Suppressor macrophage (primary cell): ENCODE measurements at regions not wholly inside any gene's neighbourhood (a gene's known extent, or its start where the extent isn't known, plus 50 kb on each side); places are given as distances from the start of the nearest gene placed in this dataset.

Experiments used
- DNase-seq, 4 experiments: peaks; one replicate each; pipeline ENCODE4 v3.0.0-alpha.2; 2020 to 2022

- DNase-seq = no peak
Measured at GRCh38 chr10:10780746-10781145, 236.9 kb upstream of the CELF2 start.

DNA sequence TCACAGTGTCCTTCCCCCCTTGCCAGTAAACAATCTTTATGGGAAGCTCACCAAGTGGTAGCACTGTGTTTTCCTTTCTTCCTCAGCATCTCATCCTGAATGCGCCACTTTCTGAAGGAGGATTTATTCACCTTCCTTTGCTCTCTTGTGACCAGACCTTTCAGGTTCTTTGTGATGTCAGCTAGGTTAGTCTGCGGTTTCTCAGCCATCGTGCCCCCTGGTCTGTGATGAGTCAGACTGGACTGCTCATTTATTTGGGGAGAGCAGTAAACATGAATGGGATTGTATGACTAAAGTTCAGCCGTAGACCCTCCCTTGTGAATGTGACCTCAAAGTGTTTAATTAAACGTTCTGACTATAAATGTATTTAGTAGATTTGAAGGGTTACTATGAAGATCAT is 235.1 kb upstream of the CELF2 start:
- no peak for DNase-seq

DNA sequence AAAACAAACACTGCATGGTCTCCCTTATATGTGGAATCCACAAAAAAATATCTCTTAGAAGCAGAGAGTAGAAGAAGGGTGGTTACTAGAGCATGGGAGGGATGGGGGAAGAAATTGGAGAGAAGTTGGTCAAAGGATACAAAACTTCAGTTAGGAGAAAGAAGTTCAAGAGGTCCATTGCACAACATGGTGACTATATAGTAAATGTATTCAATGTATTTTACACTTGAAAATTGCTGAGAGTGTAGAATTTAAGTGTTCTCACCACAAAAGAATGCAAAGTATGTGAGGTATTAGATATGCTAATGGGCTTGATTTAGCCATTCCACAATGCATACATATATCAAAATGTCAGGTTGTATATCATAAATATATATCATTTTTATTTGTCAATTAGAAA is 232.0 kb upstream of the CELF2 start:
- DNase-seq = peak; percentile 8 to 60 (median 34)

GRCh38 chr10:10786109-10787090 is 231.3 kb upstream of the CELF2 start:
- DNase-seq = peak; percentile 31 to 77 (median 62)

GRCh38 chr10:10787586-10787985 is 230.1 kb upstream of the CELF2 start:
- no peak for DNase-seq

DNA sequence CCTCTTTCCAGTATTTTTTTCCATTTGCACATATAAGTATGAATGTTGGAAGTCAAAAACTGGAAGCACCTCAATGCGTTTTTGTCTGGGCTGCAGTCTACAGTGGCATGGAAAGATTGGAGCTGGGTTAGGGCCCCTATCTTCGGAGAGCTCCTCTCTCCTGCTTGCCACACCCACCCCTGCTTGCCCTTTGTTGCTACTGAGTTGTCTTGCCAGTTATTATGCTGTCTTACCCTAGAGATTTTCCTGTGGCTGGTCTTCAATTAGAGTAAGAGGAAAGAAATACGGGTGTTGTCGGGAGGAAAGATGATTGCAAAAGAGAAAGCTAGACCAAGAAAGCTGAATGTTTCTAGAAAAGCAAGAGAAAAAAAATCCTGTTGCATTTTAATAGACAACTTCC is 228.9 kb upstream of the CELF2 start:
- DNase-seq = peak in 1 of 4 experiments; percentile 44

DNA sequence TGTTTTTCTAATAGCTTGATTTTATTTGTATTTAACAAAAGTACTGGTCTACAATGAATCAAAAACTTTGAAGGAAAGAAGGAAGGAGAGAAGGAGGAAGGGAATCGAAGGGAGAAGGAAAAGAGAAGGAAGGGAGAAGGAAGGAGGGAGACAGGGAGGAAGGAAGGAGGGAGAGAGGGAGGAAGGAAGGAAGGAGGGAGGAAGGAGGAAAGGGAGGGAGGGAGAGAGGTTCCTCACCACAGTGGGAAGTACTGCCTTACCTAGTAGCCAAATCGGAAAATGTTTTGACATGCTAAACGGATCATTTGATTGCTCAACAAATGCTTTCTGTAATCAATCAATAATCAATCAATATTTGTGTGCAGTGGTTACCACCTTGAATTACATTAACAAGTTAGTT is 225.8 kb upstream of the CELF2 start:
- no peak for DNase-seq

- DNase-seq = no peak
Measured at GRCh38 chr10:10792681-10793080, 225.0 kb upstream of the CELF2 start.

DNA sequence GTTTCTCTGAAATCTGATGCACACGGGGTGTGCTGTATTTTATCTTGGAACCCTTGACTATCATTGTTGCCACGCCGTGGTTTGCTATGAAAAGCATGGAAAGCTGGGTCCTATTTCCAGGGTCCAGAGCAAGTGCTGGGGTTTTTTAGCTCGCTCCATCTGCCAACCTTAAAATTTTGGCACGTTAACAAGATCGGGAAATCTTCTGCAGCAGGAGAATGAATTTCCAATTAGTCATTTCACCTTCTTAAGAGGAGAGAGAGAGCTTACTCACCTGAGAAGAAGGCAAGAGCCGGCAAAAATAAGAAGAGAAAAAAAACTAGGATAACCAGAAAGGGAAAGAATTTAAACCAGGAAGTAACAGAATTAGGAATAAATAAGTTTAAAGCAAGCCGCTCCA is 223.6 kb upstream of the CELF2 start:
- DNase-seq = no peak

GRCh38 chr10:10794791-10795191 is 222.9 kb upstream of the CELF2 start:
- no peak for DNase-seq

DNA sequence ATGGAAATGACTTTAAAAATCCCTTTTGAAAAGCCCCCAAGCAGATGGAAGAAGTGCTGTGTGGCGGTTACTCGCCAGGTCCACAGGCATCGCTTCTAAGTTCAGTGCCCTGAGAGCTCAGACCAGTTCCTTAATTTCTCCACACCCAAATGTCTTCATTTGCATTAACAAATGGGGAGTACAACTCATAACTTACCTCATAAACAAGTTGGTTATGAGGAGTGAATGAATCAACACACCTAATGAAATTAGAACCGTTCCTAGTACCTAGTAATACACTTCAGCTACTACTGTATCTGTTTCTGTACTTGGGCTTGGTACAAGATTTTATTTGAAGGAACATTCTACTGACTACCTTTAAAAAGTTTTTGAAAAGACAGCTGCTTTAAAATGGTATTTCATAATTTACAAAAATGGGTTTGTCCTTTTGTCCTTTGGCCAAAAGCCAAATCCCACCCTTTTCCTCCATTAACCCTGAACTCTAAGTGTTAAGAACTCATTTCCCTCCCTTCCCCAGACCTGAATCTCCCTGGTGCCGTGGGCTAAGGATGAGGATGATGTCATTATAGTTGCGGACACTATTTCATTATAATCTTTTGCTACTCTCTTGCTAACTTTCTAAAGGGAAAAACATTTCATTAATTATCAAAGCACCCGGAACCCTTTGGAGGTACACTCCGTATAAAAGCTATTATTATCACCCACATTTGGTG is 221.5 kb upstream of the CELF2 start:
- DNase-seq = no peak

GRCh38 chr10:10796774-10797415 is 220.8 kb upstream of the CELF2 start:
- no peak for DNase-seq

- no peak for DNase-seq
Measured at GRCh38 chr10:10797513-10797912, 220.2 kb upstream of the CELF2 start.

DNA sequence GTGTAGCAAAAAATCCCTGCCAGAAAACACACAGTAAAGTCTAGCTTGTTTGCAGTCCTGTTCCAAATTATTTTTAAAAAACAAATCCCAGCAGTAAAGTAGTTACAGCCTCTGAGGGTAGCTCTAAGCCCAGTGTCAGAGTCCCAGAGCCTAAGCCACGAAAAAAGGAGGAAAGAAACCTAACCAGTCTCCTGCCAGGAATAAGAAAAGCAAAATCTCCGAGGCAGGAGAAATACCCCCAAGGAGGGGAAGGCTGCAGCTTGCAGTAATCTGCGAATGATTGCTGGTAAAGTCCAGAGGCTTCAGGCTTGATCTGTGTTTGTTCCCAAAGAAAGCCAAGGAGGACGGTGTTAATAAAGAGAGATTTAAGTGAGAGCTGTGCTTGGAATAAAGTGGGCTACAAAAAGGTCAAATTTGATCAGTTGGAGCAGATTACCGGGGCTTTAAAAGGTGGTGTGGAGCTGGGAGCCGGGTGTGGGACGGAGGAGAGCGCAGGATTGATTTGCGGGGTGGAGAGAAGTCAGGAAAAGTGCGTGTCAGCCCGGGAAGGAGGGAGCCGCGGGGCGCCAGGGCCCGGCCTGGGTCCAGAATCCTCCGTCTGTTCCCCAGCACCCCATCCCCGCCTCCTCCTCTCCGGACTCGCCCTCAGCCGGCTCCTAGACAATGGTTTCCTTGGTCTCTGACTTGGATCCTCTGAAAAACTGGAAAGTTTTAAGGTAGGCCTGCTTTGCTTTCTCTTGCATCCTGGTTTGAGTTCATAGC is 219.4 kb upstream of the CELF2 start:
- no peak for DNase-seq

GRCh38 chr10:10798864-10799192 is 218.8 kb upstream of the CELF2 start:
- no peak for DNase-seq

- no peak for DNase-seq
Measured at GRCh38 chr10:10800961-10801360, 216.7 kb upstream of the CELF2 start.

- DNase-seq = no peak
Measured at GRCh38 chr10:10803278-10803677, 214.4 kb upstream of the CELF2 start.

DNA sequence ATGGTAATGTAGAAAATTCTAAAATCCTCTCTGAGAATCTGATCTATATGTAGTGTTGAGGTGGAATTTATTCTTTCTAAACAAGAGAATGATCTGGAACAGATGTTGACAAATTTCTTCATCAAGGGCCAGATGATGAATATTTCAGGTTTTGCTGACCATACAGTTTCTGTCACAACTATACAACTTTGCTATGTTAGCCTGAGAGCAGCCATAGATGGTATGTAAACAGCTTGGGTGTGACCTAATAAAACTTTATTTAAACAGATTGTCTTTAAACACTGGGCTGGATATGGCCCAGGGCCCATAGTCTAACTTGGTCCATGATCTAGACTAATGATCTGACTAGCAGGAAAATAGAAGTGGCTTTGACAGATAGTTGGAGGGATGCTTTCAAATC is 213.6 kb upstream of the CELF2 start:
- DNase-seq = no peak

DNA sequence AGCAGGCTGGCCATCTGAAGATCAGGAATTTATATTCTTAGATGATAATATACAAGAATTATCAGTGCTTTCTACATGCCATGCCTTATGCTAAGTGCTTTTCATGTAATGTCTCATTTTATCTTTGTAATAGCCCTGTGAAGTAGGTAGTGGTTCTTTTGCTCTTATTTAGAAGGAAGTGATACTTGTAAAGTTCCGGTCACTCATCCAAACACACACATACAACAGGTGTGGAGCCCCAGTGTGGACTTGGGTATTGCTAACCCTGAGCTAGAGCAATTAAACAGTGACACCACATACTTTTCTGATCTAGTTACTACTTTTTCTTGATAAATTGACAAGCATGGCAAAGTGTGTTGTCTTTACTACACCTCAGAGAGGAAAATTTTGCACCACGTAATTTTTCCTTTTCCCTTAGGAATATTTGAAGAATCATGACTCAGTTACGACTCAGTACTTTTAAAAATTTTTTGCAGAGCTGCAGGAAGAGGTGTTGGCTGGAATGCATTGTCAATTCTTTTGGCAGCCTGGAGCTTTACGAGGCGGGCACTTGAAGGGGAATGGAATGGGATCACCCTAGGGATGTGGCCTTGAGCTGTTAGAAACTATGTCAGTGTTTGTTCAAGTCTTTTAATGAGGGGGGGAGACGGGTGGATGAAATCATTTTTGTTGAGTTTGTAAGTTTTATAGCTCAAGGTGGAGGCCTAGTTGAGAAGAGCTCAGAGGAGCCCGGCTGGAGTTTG is 212.5 kb upstream of the CELF2 start:
- no peak for DNase-seq

- no peak for DNase-seq
Measured at GRCh38 chr10:10807106-10807505, 210.6 kb upstream of the CELF2 start.

DNA sequence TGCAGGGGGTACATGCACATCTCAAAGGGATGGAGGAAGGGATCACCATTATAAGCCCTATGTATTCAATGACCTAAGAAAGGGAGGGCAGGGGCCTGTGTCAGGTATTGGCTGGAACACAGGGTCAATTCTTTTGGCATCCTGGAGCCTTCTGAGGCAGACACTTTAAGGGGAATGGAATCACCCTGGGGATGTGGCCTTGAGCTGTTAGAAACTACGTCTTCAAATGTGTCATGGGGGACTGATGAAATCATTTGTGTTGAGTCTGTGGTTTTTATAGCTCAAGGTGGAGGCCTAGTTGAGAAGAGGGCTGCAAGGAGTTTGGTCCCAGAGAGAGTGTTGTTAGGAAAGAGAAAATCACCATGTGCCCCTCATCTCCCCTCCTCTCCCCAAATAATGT is 206.1 kb upstream of the CELF2 start:
- DNase-seq = no peak

GRCh38 chr10:10813656-10814055 is 204.0 kb upstream of the CELF2 start:
- no peak for DNase-seq
